ENCODE measurements at regions not wholly inside any gene's neighbourhood (a gene's known extent, or its start where the extent isn't known, plus 50 kb on each side); places are given as distances from the start of the nearest gene placed in this dataset.

DNA sequence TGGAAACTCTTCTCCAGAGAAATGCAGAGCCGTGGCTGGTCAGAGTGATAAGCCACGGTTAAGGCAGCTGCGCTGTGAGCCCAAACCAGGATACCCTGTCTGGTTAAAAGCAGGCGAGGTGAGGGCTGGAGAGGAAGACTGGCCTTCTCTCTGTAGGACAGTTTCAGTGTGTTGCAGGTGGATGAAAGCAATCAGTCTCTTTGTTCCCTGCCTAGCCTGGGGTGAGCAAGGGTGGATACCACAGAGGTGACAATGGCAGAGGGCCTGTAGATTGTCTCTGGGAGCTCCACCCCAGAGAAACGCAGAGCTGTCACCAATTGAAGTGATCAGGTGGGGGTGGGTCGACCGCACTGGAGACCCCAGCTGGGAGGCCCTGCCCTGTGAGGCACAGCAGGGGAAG lies 621.9 kb downstream of the LRFN5 start:
- intact Hi-C loops (cut with micrococcal nuclease; ENCODE audit: unreplicated experiment): no loop called here
- no peaks in the 10 kb centered on the region for H3K4me1 Mint-ChIP-seq (ENCODE audit: low read depth, unreplicated experiment)
- ChIA-PET POLR2A (no interaction called here), CTCF (no interaction called here)
- H3K36me3 ChIP-seq (ENCODE audit: control insufficient read depth, insufficient read depth, low read length): no peaks in the 10 kb centered on the region
- no peaks in the 10 kb centered on the region for H3K36me3 Mint-ChIP-seq (ENCODE audit: insufficient read depth, unreplicated experiment)
- H3K4me3 ChIP-seq (ENCODE audit: low read depth, low read length): no peak overlapping the region
- no peaks in the 10 kb centered on the region for H3K4me1 ChIP-seq
- no TSS peak for BruUV-seq (replicated peaks)
- no peak overlapping the region for H3K27ac Mint-ChIP-seq (ENCODE audit: unreplicated experiment)
- H3K27me3 Mint-ChIP-seq (ENCODE audit: insufficient read depth, unreplicated experiment): peaks cover 2% of the 10 kb centered on the region
- H3K27me3 ChIP-seq (replicated peaks; ENCODE audit: control insufficient read depth, insufficient read depth, low read length): no peaks in the 10 kb centered on the region
- H3K4me3 Mint-ChIP-seq (ENCODE audit: unreplicated experiment): no peak overlapping the region
- TF ChIP-seq, protein P1, sequence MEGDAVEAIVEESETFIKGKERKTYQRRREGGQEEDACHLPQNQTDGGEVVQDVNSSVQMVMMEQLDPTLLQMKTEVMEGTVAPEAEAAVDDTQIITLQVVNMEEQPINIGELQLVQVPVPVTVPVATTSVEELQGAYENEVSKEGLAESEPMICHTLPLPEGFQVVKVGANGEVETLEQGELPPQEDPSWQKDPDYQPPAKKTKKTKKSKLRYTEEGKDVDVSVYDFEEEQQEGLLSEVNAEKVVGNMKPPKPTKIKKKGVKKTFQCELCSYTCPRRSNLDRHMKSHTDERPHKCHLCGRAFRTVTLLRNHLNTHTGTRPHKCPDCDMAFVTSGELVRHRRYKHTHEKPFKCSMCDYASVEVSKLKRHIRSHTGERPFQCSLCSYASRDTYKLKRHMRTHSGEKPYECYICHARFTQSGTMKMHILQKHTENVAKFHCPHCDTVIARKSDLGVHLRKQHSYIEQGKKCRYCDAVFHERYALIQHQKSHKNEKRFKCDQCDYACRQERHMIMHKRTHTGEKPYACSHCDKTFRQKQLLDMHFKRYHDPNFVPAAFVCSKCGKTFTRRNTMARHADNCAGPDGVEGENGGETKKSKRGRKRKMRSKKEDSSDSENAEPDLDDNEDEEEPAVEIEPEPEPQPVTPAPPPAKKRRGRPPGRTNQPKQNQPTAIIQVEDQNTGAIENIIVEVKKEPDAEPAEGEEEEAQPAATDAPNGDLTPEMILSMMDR (IDR thresholded peaks at IDR 0.05; ENCODE audit: insufficient read depth in 1 of 2, low read depth in 1 of 2, low read length in 1 of 2, severe bottlenecking in 1 of 2, unreplicated experiment in 1 of 2): no peak
- no peaks in the 10 kb centered on the region for H3K9me3 ChIP-seq
- DNase-seq: no peak
- H3K9me3 Mint-ChIP-seq (ENCODE audit: unreplicated experiment): no peaks in the 10 kb centered on the region

DNA sequence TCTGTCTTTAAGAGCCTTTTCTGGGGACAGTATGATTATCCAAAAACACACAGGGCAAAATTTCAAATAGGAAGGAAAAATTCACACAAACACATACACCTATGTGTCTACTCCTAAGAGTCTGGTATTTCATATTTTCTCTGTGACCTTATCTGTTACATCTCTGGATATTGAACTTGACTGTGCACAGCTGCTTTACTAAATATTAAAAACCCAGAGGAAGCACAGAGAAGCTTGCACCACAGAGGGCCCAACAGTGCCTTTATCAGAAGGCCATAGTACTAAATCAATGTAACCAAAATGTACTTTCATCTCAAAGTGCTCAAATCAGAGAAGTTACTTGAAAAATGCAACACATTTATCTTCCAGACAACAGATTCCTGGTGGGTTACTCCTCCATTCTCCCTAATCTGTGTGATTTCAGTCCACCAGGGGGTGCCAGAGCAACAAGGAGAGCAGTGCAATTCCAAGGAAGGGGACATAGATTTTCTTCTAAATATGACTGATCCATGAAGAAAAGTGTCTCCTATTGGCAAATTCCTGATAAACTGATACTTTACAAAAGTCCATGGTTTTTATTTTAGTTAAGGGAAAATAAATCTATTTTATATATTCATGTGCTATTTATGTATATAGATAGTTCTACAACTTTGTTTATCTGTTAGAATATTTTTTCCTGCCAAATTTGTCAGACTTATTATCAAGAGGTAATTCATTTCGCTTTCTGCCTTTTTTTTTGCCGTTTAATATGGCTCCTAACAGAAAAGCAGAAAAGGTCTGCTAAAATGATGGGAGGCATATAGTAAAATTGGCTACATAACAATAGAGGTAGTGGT lies 617.6 kb downstream of the LRFN5 start:
- H3K27me3 Mint-ChIP-seq (ENCODE audit: insufficient read depth, unreplicated experiment): no peaks in the 10 kb centered on the region
- H3K9me3 Mint-ChIP-seq (ENCODE audit: unreplicated experiment): no peaks in the 10 kb centered on the region
- no peaks in the 10 kb centered on the region for H3K9me3 ChIP-seq
- H3K4me1 ChIP-seq: no peaks in the 10 kb centered on the region
- BruUV-seq (replicated peaks): no TSS peak
- H3K36me3 ChIP-seq (ENCODE audit: control insufficient read depth, insufficient read depth, low read length): no peaks in the 10 kb centered on the region
- ChIA-PET POLR2A (no interaction called here), CTCF (no interaction called here)
- TF ChIP-seq, protein P1 (IDR thresholded peaks at IDR 0.05; ENCODE audit: insufficient read depth in 1 of 2, low read depth in 1 of 2, low read length in 1 of 2, severe bottlenecking in 1 of 2, unreplicated experiment in 1 of 2): peak; percentile 68 to 76
- no peak overlapping the region for H3K4me3 ChIP-seq (ENCODE audit: low read depth, low read length)
- H3K27ac Mint-ChIP-seq (ENCODE audit: unreplicated experiment): no peak overlapping the region
- H3K36me3 Mint-ChIP-seq (ENCODE audit: insufficient read depth, unreplicated experiment): no peaks in the 10 kb centered on the region
- no peaks in the 10 kb centered on the region for H3K27me3 ChIP-seq (replicated peaks; ENCODE audit: control insufficient read depth, insufficient read depth, low read length)
- peak; percentile 63 to 76 for DNase-seq
- H3K4me1 Mint-ChIP-seq (ENCODE audit: low read depth, unreplicated experiment): no peaks in the 10 kb centered on the region
- H3K4me3 Mint-ChIP-seq (ENCODE audit: unreplicated experiment): no peak overlapping the region
- intact Hi-C loops (cut with micrococcal nuclease; ENCODE audit: unreplicated experiment): loop anchor here (5.0 kb wide), 1 partner anchor 153 kb away; no protein-coding TSS in a partner anchor

DNA sequence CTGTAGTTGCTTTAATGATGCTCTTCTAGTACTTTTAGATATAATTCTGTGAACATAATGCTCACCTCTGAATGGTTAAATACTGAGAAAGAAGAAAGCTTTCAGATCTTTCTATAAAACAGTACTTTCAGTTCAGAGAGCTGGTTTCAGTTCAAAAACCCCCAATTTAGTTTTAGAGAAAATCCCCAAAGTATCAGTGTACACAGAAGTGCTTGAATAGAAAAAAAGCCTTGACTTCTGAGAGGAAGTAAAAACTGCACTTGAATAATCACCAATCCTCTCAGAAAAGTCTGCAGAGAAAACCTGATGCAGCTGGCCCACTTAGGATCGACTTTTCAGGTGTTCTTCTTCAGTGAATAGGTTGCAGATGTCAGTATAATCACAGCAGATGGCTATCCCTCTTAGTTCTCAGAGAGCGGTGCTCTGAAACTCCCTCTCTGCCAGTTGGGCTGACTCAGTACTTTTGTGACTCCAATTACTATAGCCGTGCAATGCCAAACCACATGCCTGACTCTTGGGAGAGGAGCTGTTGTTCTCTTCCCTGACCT lies 616.3 kb downstream of the LRFN5 start:
- no peak overlapping the region for H3K4me3 Mint-ChIP-seq (ENCODE audit: unreplicated experiment)
- ChIA-PET POLR2A (no interaction called here), CTCF (no interaction called here)
- no peaks in the 10 kb centered on the region for H3K36me3 Mint-ChIP-seq (ENCODE audit: insufficient read depth, unreplicated experiment)
- no peaks in the 10 kb centered on the region for H3K4me1 Mint-ChIP-seq (ENCODE audit: low read depth, unreplicated experiment)
- H3K27me3 Mint-ChIP-seq (ENCODE audit: insufficient read depth, unreplicated experiment): no peaks in the 10 kb centered on the region
- H3K9me3 Mint-ChIP-seq (ENCODE audit: unreplicated experiment): no peaks in the 10 kb centered on the region
- H3K4me1 ChIP-seq: no peaks in the 10 kb centered on the region
- no peak overlapping the region for H3K27ac Mint-ChIP-seq (ENCODE audit: unreplicated experiment)
- H3K27me3 ChIP-seq (replicated peaks; ENCODE audit: control insufficient read depth, insufficient read depth, low read length): no peaks in the 10 kb centered on the region
- BruUV-seq (replicated peaks): no TSS peak
- no peak for DNase-seq
- H3K36me3 ChIP-seq (ENCODE audit: control insufficient read depth, insufficient read depth, low read length): no peaks in the 10 kb centered on the region
- H3K9me3 ChIP-seq: no peaks in the 10 kb centered on the region
- no peak overlapping the region for H3K4me3 ChIP-seq (ENCODE audit: low read depth, low read length)
- TF ChIP-seq, protein P1 (IDR thresholded peaks at IDR 0.05; ENCODE audit: insufficient read depth in 1 of 2, low read depth in 1 of 2, low read length in 1 of 2, severe bottlenecking in 1 of 2, unreplicated experiment in 1 of 2): no peak
- intact Hi-C loops (cut with micrococcal nuclease; ENCODE audit: unreplicated experiment): loop anchor here (5.0 kb wide), 1 partner anchor 154 kb away; no protein-coding TSS in a partner anchor

All from Caco-2 (cell line).